Ishikawa (cell line): ENCODE measurements at regions not wholly inside any gene's neighbourhood (a gene's known extent, or its start where the extent isn't known, plus 50 kb on each side); places are given as distances from the start of the nearest gene placed in this dataset.

ENCODE experiments used
- CEBPB ChIP-seq: IDR thresholded peaks from 2 replicates; pipeline ENCODE4 v1.6.1; 2012
- CREB1 ChIP-seq: IDR thresholded peaks from 2 replicates; pipeline ENCODE4 v1.6.1; 2012; ENCODE audit warnings: low read depth
- EP300 ChIP-seq: IDR thresholded peaks from 2 replicates; pipeline ENCODE4 v1.6.1; 2012; ENCODE audit warnings: borderline replicate concordance
- RAD21 ChIP-seq: IDR thresholded peaks from 2 replicates; pipeline ENCODE4 v1.6.1; 2012; ENCODE audit warnings: low read depth
- REST ChIP-seq: IDR thresholded peaks from 2 replicates; pipeline ENCODE4 v1.6.1; 2012; ENCODE audit warnings: low read depth, mild to moderate bottlenecking
- YY1 ChIP-seq: IDR thresholded peaks from 2 replicates; pipeline ENCODE4 v1.6.1; 2012; ENCODE audit warnings: low read depth

GRCh38 chr16:85293458-85293857 is 181.2 kb upstream of the CIBAR2 start:
- TF ChIP-seq EP300: no peak
- no peak for TF ChIP-seq CREB1
- no peak for TF ChIP-seq REST
- TF ChIP-seq CEBPB: no peak
- TF ChIP-seq YY1: no peak
- TF ChIP-seq RAD21: no peak
